ENCODE measurements at regions not wholly inside any gene's neighbourhood (a gene's known extent, or its start where the extent isn't known, plus 50 kb on each side); places are given as distances from the start of the nearest gene placed in this dataset.

- TF ChIP-seq ZNF8 (CRISPR knock-in tag; IDR thresholded peaks at IDR 0.05), result no peak
- no peak for TF ChIP-seq ESRRG (CRISPR knock-in tag; IDR thresholded peaks at IDR 0.05)
- TF ChIP-seq TCF4 (CRISPR knock-in tag; IDR thresholded peaks at IDR 0.05; ENCODE audit: borderline replicate concordance), result no peak
- TF ChIP-seq CSDC2 (CRISPR knock-in tag; IDR thresholded peaks at IDR 0.05), result no peak
- TF ChIP-seq CSRNP3 (CRISPR knock-in tag; IDR thresholded peaks at IDR 0.05), result no peak
- no peak for TF ChIP-seq ZFP3 (CRISPR knock-in tag; IDR thresholded peaks at IDR 0.05)
- TF ChIP-seq OSR1 (CRISPR knock-in tag; IDR thresholded peaks at IDR 0.05), result no peak
- TF ChIP-seq, protein P1, sequence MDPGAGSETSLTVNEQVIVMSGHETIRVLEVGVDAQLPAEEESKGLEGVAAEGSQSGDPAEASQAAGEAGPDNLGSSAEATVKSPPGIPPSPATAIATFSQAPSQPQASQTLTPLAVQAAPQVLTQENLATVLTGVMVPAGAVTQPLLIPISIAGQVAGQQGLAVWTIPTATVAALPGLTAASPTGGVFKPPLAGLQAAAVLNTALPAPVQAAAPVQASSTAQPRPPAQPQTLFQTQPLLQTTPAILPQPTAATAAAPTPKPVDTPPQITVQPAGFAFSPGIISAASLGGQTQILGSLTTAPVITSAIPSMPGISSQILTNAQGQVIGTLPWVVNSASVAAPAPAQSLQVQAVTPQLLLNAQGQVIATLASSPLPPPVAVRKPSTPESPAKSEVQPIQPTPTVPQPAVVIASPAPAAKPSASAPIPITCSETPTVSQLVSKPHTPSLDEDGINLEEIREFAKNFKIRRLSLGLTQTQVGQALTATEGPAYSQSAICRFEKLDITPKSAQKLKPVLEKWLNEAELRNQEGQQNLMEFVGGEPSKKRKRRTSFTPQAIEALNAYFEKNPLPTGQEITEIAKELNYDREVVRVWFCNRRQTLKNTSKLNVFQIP (CRISPR knock-in tag; IDR thresholded peaks at IDR 0.05; ENCODE audit: borderline replicate concordance, low read depth), result no peak
- TF ChIP-seq PPARA (CRISPR knock-in tag; IDR thresholded peaks at IDR 0.05; ENCODE audit: borderline replicate concordance), result no peak
These were observed 972.7 kb downstream of the BRD1 start for GRCh38 chr22:48855013-48855412.

All from SK-N-SH treated with all-trans-retinoic acid at 6 μM for 48 hours (cell line).